Cardiac muscle cell (in vitro differentiated cells and primary cell): ENCODE measurements at regions not wholly inside any gene's neighbourhood (a gene's known extent, or its start where the extent isn't known, plus 50 kb on each side); places are given as distances from the start of the nearest gene placed in this dataset.

Experiments
- DNase-seq, 2 donors: peaks; one replicate each; pipeline versions ENCODE4 v3.0.0 to v3.0.0-alpha.2; 2010 to 2017; ENCODE audit warnings: low read depth in 1 of 2, low spot score in 1 of 2
- H3K27ac ChIP-seq: fragments of 200-600 bp; sonication (generic); 2 replicates; pipeline ENCODE4 v1.5.1; 2016
- H3K27me3 ChIP-seq: fragments of 200-600 bp; sonication (generic); 2 replicates; pipeline ENCODE4 v1.6.0; 2016; ENCODE audit warnings: control low read depth
- H3K36me3 ChIP-seq: fragments of 200-600 bp; sonication (generic); 2 replicates; pipeline ENCODE4 v1.5.1; 2016; ENCODE audit warnings: control low read depth
- H3K4me1 ChIP-seq: fragments of 200-600 bp; sonication (generic); 2 replicates; pipeline ENCODE4 v1.8.1; 2017; ENCODE audit warnings: low read depth, mild to moderate bottlenecking, mixed run types
- H3K4me3 ChIP-seq: fragments of 200-600 bp; sonication (generic); 2 replicates; pipeline ENCODE4 v1.5.1; 2016; ENCODE audit warnings: mild to moderate bottlenecking
- H3K9me3 ChIP-seq: fragments of 200-600 bp; sonication (generic); 2 replicates; pipeline ENCODE4 v1.5.1; 2017; ENCODE audit warnings: low read depth, mild to moderate bottlenecking, control low read depth
- CTCF ChIP-seq: IDR thresholded peaks from 2 replicates; pipeline ENCODE4 v1.5.1; 2012; ENCODE audit warnings: low read depth, mild to moderate bottlenecking, low read length

GRCh38 chr6:15096894-15097837 is 148.7 kb upstream of the JARID2 start:
- Histone ChIP-seq H3K9me3 (no peaks in the 10 kb centered on the region), H3K36me3 (no peaks in the 10 kb centered on the region), H3K27ac (no peak overlapping the region), H3K27me3 (no peaks in the 10 kb centered on the region), H3K4me3 (no peak overlapping the region), H3K4me1 (no peaks in the 10 kb centered on the region)
- TF ChIP-seq CTCF: no peak
- DNase-seq: peak in 1 of 2 donors; percentile 31

GRCh38 chr6:15101130-15101529 is 144.7 kb upstream of the JARID2 start:
- Histone ChIP-seq H3K27ac (no peak overlapping the region), H3K4me3 (no peak overlapping the region), H3K36me3 (no peaks in the 10 kb centered on the region), H3K4me1 (no peaks in the 10 kb centered on the region), H3K9me3 (no peaks in the 10 kb centered on the region), H3K27me3 (no peaks in the 10 kb centered on the region)
- DNase-seq: no peak
- no peak for TF ChIP-seq CTCF

- no peak for DNase-seq
- TF ChIP-seq CTCF: no peak
- H3K27me3 ChIP-seq: no peaks in the 10 kb centered on the region
- no peak overlapping the region for H3K27ac ChIP-seq
- H3K4me3 ChIP-seq: no peak overlapping the region
- H3K9me3 ChIP-seq: no peaks in the 10 kb centered on the region
- no peaks in the 10 kb centered on the region for H3K4me1 ChIP-seq
- no peaks in the 10 kb centered on the region for H3K36me3 ChIP-seq
Observed at GRCh38 chr6:15102241-15102640, 143.6 kb upstream of the JARID2 start.

GRCh38 chr6:15106958-15107643 is 138.8 kb upstream of the JARID2 start:
- no peaks in the 10 kb centered on the region for H3K36me3 ChIP-seq

More at GRCh38 chr6:15106958-15107643, 138.8 kb upstream of the JARID2 start:
- Histone ChIP-seq H3K4me1 (no peaks in the 10 kb centered on the region), H3K4me3 (no peak overlapping the region), H3K27ac (no peak overlapping the region), H3K27me3 (no peaks in the 10 kb centered on the region), H3K9me3 (no peaks in the 10 kb centered on the region)
- no peak for TF ChIP-seq CTCF
- DNase-seq: no peak
